GM18517 (cell line): ENCODE measurements at regions not wholly inside any gene's neighbourhood (a gene's known extent, or its start where the extent isn't known, plus 50 kb on each side); places are given as distances from the start of the nearest gene placed in this dataset.
A peak's percentile ranks its signal among the peaks of the same experiment; 100 is the strongest.

Experiments used
- ATAC-seq: cut with Tn5 transposase; IDR thresholded peaks from one replicate; pipeline ENCODE4 v1.9.1; 2021; ENCODE audit warnings: mild to moderate bottlenecking, moderate library complexity; ENCODE audit not compliant: unreplicated experiment

GRCh38 chr1:110766336-110766647 is 91.6 kb upstream of the KCNA3 start:
- no peak for ATAC-seq

- ATAC-seq: no peak
Observed at GRCh38 chr1:110765640-110766335, 91.0 kb upstream of the KCNA3 start.

GRCh38 chr1:110763149-110763548 is 88.4 kb upstream of the KCNA3 start:
- ATAC-seq: no peak

- ATAC-seq: no peak
Observed at GRCh38 chr1:110760321-110760720, 85.6 kb upstream of the KCNA3 start.

GRCh38 chr1:110756506-110756905 is 81.8 kb upstream of the KCNA3 start:
- ATAC-seq: no peak

GRCh38 chr1:110752941-110753725 is 78.4 kb upstream of the KCNA3 start:
- no peak for ATAC-seq

GRCh38 chr1:110750562-110750961 is 75.8 kb upstream of the KCNA3 start:
- no peak for ATAC-seq

- no peak for ATAC-seq
Observed at GRCh38 chr1:110749960-110750359, 75.2 kb upstream of the KCNA3 start.

GRCh38 chr1:110746644-110747259 is 72.0 kb upstream of the KCNA3 start:
- ATAC-seq: no peak

- no peak for ATAC-seq
Observed at GRCh38 chr1:110743397-110743796, 68.7 kb upstream of the KCNA3 start.

GRCh38 chr1:110736900-110737605 is 62.3 kb upstream of the KCNA3 start:
- no peak for ATAC-seq

- ATAC-seq: no peak
Observed at GRCh38 chr1:110734133-110734680, 59.5 kb upstream of the KCNA3 start.

- ATAC-seq: no peak
Observed at GRCh38 chr1:110731529-110731928, 56.8 kb upstream of the KCNA3 start.

- ATAC-seq: no peak
Observed at GRCh38 chr1:110728388-110729001, 53.8 kb upstream of the KCNA3 start.

- ATAC-seq: no peak
Observed at GRCh38 chr1:110727246-110727645, 52.5 kb upstream of the KCNA3 start.

GRCh38 chr1:110726755-110727154 is 52.0 kb upstream of the KCNA3 start:
- peak; percentile 96 for ATAC-seq
